A549 (cell line): ENCODE measurements at regions not wholly inside any gene's neighbourhood (a gene's known extent, or its start where the extent isn't known, plus 50 kb on each side); places are given as distances from the start of the nearest gene placed in this dataset.
"Not testable (repeated sequence)": the region's sequence is repeated elsewhere in the genome, so short reads cannot be mapped to it uniquely, and the experiment has no call there.

Experiments used
- EHF ChIP-seq: fragments of 250-450 bp; sonication (Bioruptor Pico); IDR thresholded peaks from 2 replicates; pipeline ENCODE4 v1.5.0; 2020; ENCODE audit warnings: mild to moderate bottlenecking
- POLR2A ChIP-seq: IDR thresholded peaks from 2 replicates; pipeline ENCODE4 v1.6.1; 2012; ENCODE audit warnings: mild to moderate bottlenecking, low read length
- RNF2 ChIP-seq: fragments of 200-600 bp; sonication (generic); IDR thresholded peaks from 2 replicates; pipeline ENCODE4 v1.6.1; 2016; ENCODE audit warnings: low read depth, mild to moderate bottlenecking, antibody characterized with exemption, moderate library complexity, borderline replicate concordance
- SMC3 ChIP-seq: fragments of >200 bp; sonication (Bioruptor Twin); formaldehyde crosslinking; IDR thresholded peaks from 3 replicates; pipeline ENCODE4 v1.6.1; 2018; ENCODE audit warnings: inconsistent platforms
- ZNF302 ChIP-seq: fragments of 250-450 bp; sonication (Bioruptor Pico); IDR thresholded peaks from 2 replicates; pipeline ENCODE4 v1.9.0; 2021; ENCODE audit warnings: inconsistent platforms, mild to moderate bottlenecking, moderate library complexity
- TF ChIP-seq, protein P1 (sequence below): fragments of 150-350 bp; IDR thresholded peaks from 2 replicates; pipeline ENCODE4 v1.6.1; 2014; ENCODE audit warnings: low read depth, mild to moderate bottlenecking, low read length

DNA sequence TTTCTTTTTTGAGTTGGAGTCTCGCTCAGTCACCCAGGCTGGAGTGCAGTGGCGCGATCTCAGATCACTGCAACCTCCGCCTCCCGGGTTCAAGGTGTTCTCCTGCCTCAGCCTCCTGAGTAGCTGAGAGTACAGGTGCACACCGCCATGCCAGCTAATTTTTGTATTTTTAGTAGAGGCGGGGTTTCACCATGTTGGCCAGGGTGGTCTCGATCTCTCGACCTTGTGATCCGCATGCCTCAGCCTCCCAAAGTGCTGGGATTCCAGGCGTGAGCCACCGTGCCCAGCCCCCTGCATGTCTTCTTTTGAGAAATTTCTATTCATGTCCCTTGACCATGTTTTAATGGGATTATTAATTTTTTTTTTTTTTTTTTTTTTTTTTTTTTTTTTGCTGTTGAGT, 430.5 kb upstream of the DDX18 start:
- TF ChIP-seq POLR2A; EHF (CRISPR knock-in tag); RNF2; ZNF302 (CRISPR knock-in tag); SMC3: not testable (repeated sequence)
- TF ChIP-seq, protein P1, sequence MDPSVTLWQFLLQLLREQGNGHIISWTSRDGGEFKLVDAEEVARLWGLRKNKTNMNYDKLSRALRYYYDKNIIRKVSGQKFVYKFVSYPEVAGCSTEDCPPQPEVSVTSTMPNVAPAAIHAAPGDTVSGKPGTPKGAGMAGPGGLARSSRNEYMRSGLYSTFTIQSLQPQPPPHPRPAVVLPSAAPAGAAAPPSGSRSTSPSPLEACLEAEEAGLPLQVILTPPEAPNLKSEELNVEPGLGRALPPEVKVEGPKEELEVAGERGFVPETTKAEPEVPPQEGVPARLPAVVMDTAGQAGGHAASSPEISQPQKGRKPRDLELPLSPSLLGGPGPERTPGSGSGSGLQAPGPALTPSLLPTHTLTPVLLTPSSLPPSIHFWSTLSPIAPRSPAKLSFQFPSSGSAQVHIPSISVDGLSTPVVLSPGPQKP: not testable (repeated sequence)
